B cell (primary cell): ENCODE measurements at regions not wholly inside any gene's neighbourhood (a gene's known extent, or its start where the extent isn't known, plus 50 kb on each side); places are given as distances from the start of the nearest gene placed in this dataset.

Experiments
- ATAC-seq: fragments of 200-7000 bp; cut with Tn5 transposase; one replicate; pipeline ENCODE4 v1.10.0; 2021; ENCODE audit warnings: low read depth, mild to moderate bottlenecking, moderate number of reproducible peaks, moderate library complexity
- CTCF ChIA-PET: fragments of 350-600 bp; sonication (Branson Sonifier 250); formaldehyde crosslinking; loops from one replicate; lab custom pipeline; 2021; ENCODE audit warnings: antibody characterized with exemption, inconsistent platforms; lab: Charles Lee
- POLR2A ChIA-PET: fragments of 350-600 bp; sonication (Branson Sonifier 250); formaldehyde crosslinking; loops from one replicate; lab custom pipeline; 2021; ENCODE audit warnings: antibody characterized with exemption; lab: Charles Lee
- DNase-seq: peaks from one replicate; pipeline ENCODE4 v3.0.0; 2013
- H2AFZ ChIP-seq: 2 replicates; pipeline ENCODE4 v1.6.1; 2012; ENCODE audit warnings: mild to moderate bottlenecking, low read depth, low read length; ENCODE audit not compliant: insufficient read depth, poor library complexity, severe bottlenecking
- H3K27ac ChIP-seq, 2 donors: 1 replicate in 1 of 2; 2 replicates in 1 of 2; pipeline ENCODE4 v1.5.1; 2012 to 2013; ENCODE audit warnings: low read length in 2 of 2, mild to moderate bottlenecking in 2 of 2, moderate library complexity in 1 of 2
- H3K27me3 ChIP-seq, 4 experiments: fragments of 200-600 bp in 1 of 4; sonication (generic) in 1 of 4; replicated peaks in 1 of 4; 1 replicate in 2 of 4; 2 replicates in 2 of 4; pipeline versions ENCODE4 v1.6.1 to v1.7.0; 2013 to 2016; ENCODE audit warnings: low read length in 3 of 4, mild to moderate bottlenecking in 2 of 4, mixed read lengths in 1 of 4, moderate library complexity in 1 of 4; ENCODE audit not compliant: insufficient read depth in 4 of 4, control insufficient read depth in 3 of 4; ENCODE audit errors: control extremely low read depth in 1 of 4
- H3K36me3 ChIP-seq, 2 experiments: replicated peaks in 1 of 2; 1 replicate in 1 of 2; 2 replicates in 1 of 2; pipeline versions ENCODE4 v1.6.1 to v1.7.1; 2013; ENCODE audit warnings: low read length in 1 of 2; ENCODE audit not compliant: insufficient read depth in 2 of 2, control insufficient read depth in 1 of 2; ENCODE audit errors: control extremely low read depth in 1 of 2, extremely low read depth in 1 of 2
- H3K4me1 ChIP-seq, 2 donors: fragments of 200-600 bp in 1 of 2; sonication (generic) in 1 of 2; 1 replicate in 1 of 2; 2 replicates in 1 of 2; pipeline versions ENCODE4 v1.5.1 to v1.6.1; 2013 to 2017; ENCODE audit warnings: low read length in 2 of 2; ENCODE audit not compliant: control insufficient read depth in 2 of 2, insufficient read depth in 2 of 2
- H3K4me2 ChIP-seq: replicated peaks from 2 replicates; pipeline ENCODE3; 2012; ENCODE audit warnings: mild to moderate bottlenecking, low read depth, low read length; ENCODE audit not compliant: poor library complexity, severe bottlenecking
- H3K4me3 ChIP-seq, 5 experiments: fragments of 200-600 bp in 1 of 5; sonication (generic) in 1 of 5; 1 replicate in 3 of 5; 2 replicates in 2 of 5; pipeline versions ENCODE4 v1.5.1 to v1.7.0; 2011 to 2016; ENCODE audit warnings: low read length in 4 of 5, mild to moderate bottlenecking in 4 of 5, low read depth in 2 of 5, control low read depth in 1 of 5, moderate library complexity in 1 of 5; ENCODE audit not compliant: insufficient read depth in 1 of 5; ENCODE audit errors: control extremely low read depth in 1 of 5, extremely low read depth in 1 of 5
- H3K79me2 ChIP-seq: fragments of 200-600 bp; sonication (generic); one replicate; pipeline ENCODE4 v1.6.0; 2016; ENCODE audit warnings: low read length; ENCODE audit not compliant: control insufficient read depth, insufficient read depth
- H3K9ac ChIP-seq: fragments of 200-600 bp; sonication (generic); 2 replicates; pipeline ENCODE4 v1.6.1; 2017; ENCODE audit warnings: mild to moderate bottlenecking, low read length, moderate library complexity
- H3K9me3 ChIP-seq, 3 donors: one replicate each; pipeline versions ENCODE4 v1.6.1 to v1.7.1; 2013; ENCODE audit warnings: low read length in 2 of 3; ENCODE audit not compliant: control insufficient read depth in 2 of 3, insufficient read depth in 1 of 3; ENCODE audit errors: control extremely low read depth in 1 of 3
- H4K20me1 ChIP-seq: 2 replicates; pipeline ENCODE4 v1.6.0; 2012; ENCODE audit warnings: mild to moderate bottlenecking, low read length; ENCODE audit not compliant: insufficient read depth, control insufficient read depth, poor library complexity, severe bottlenecking
- H3K27ac Mint-ChIP-seq: one replicate; pipeline ENCODE4 v1.8.0; 2021; ENCODE audit warnings: mixed read lengths
- H3K27me3 Mint-ChIP-seq: one replicate; pipeline ENCODE4 v1.8.0; 2021; ENCODE audit warnings: mixed read lengths
- H3K4me1 Mint-ChIP-seq: one replicate; pipeline ENCODE4 v1.8.0; 2021; ENCODE audit warnings: mixed read lengths
- H3K4me3 Mint-ChIP-seq: one replicate; pipeline ENCODE4 v1.8.0; 2021; ENCODE audit warnings: mixed read lengths
- H3K9me3 Mint-ChIP-seq: one replicate; pipeline ENCODE4 v1.8.0; 2022; ENCODE audit warnings: mixed read lengths; ENCODE audit not compliant: insufficient read depth
- CTCF ChIP-seq: fragments of 200-600 bp; IDR thresholded peaks from one replicate; pipeline ENCODE4 v1.8.0; 2022; ENCODE audit warnings: antibody characterized with exemption, mild to moderate bottlenecking
- EZH2 ChIP-seq: IDR thresholded peaks from 2 replicates; pipeline ENCODE4 v1.6.1; 2012; ENCODE audit warnings: borderline replicate concordance, low read depth, mild to moderate bottlenecking, moderate library complexity, low read length; ENCODE audit not compliant: insufficient read depth, poor library complexity, severe bottlenecking
- WGBS: methylation state at CpG from one replicate; pipeline ENCODE4 v1.1.5; 2013; ENCODE audit warnings: missing lambda C conversion rate; ENCODE audit not compliant: insufficient coverage; 5-methylcytosine and 5-hydroxymethylcytosine counted together
- intact Hi-C: fragments of 100-400 bp; cut with micrococcal nuclease; formaldehyde crosslinking; loops from one replicate; pipeline ENCODE4 v1.10.0; 2022

- Histone ChIP-seq H3K36me3 (no peaks in the 10 kb centered on the region), H3K9me3 (peaks cover 0 to 3% (median 0%) of the 10 kb centered on the region in 3 donors), H3K27me3 (no peaks in the 10 kb centered on the region), H4K20me1 (no peaks in the 10 kb centered on the region), H3K4me2 (no peak overlapping the region), H3K4me1 (no peaks in the 10 kb centered on the region), H3K4me3 (no peak overlapping the region), H2AFZ (no peak overlapping the region), H3K79me2 (no peaks in the 10 kb centered on the region), H3K9ac (no peak overlapping the region), H3K27ac (no peak overlapping the region)
- Mint-ChIP-seq H3K9me3 (no peaks in the 10 kb centered on the region), H3K27me3 (peaks cover 5% of the 10 kb centered on the region), H3K4me3 (no peak overlapping the region), H3K27ac (no peak overlapping the region), H3K4me1 (no peaks in the 10 kb centered on the region)
- intact Hi-C loops = no loop called here
- no peak for TF ChIP-seq EZH2
- TF ChIP-seq CTCF = no peak
- ChIA-PET POLR2A (no interaction called here), CTCF (no interaction called here)
- 94% methylated on average over 4 of the region's 4 CpGs for WGBS
- DNase-seq = no peak
- ATAC-seq = no peak
These were observed 84.0 kb downstream of the LACC1 start for GRCh38 chr13:43963726-43964125.

GRCh38 chr13:43964698-43965458 is 85.2 kb downstream of the LACC1 start:
- no peak for TF ChIP-seq EZH2
- no peak for TF ChIP-seq CTCF
- Histone ChIP-seq H2AFZ (no peak overlapping the region), H3K4me2 (no peak overlapping the region), H3K9ac (no peak overlapping the region), H3K4me1 (no peaks in the 10 kb centered on the region), H3K36me3 (no peaks in the 10 kb centered on the region), H3K27me3 (no peaks in the 10 kb centered on the region), H3K9me3 (peaks cover 0 to 13% (median 0%) of the 10 kb centered on the region in 3 donors), H3K79me2 (no peaks in the 10 kb centered on the region), H3K27ac (no peak overlapping the region), H4K20me1 (no peaks in the 10 kb centered on the region), H3K4me3 (no peak overlapping the region)
- Mint-ChIP-seq H3K9me3 (no peaks in the 10 kb centered on the region), H3K4me1 (no peaks in the 10 kb centered on the region), H3K4me3 (no peak overlapping the region), H3K27me3 (peaks cover 3% of the 10 kb centered on the region), H3K27ac (no peak overlapping the region)
- DNase-seq (no peak), ATAC-seq (no peak)
- POLR2A ChIA-PET = no interaction called here
- intact Hi-C loops = no loop called here
- CTCF ChIA-PET = interaction anchor here (0.7 kb wide), 1 partner anchor 9 kb away, joined by 3 read pairs; no protein-coding TSS in a partner anchor
- no CpG with 5 or more reads among the region's 2 CpGs for WGBS
